ENCODE measurements at regions not wholly inside any gene's neighbourhood (a gene's known extent, or its start where the extent isn't known, plus 50 kb on each side); places are given as distances from the start of the nearest gene placed in this dataset.
"Not testable (repeated sequence)": the region's sequence is repeated elsewhere in the genome, so short reads cannot be mapped to it uniquely, and the experiment has no call there.

GRCh38 chr13:56501750-56502149, 639.0 kb upstream of the PRR20A start:
- no peak for DNase-seq (ENCODE audit: low read depth)

- no peak for DNase-seq (ENCODE audit: low read depth)
These were observed 629.9 kb upstream of the PRR20A start for GRCh38 chr13:56510836-56511235.

GRCh38 chr13:56512336-56512735, 628.4 kb upstream of the PRR20A start:
- not testable (repeated sequence) for DNase-seq (ENCODE audit: low read depth)

GRCh38 chr13:56515441-56515840, 625.3 kb upstream of the PRR20A start:
- DNase-seq (ENCODE audit: low read depth) = no peak

- DNase-seq (ENCODE audit: low read depth) = no peak
These were observed 612.5 kb upstream of the PRR20A start for GRCh38 chr13:56528040-56528790.

DNA sequence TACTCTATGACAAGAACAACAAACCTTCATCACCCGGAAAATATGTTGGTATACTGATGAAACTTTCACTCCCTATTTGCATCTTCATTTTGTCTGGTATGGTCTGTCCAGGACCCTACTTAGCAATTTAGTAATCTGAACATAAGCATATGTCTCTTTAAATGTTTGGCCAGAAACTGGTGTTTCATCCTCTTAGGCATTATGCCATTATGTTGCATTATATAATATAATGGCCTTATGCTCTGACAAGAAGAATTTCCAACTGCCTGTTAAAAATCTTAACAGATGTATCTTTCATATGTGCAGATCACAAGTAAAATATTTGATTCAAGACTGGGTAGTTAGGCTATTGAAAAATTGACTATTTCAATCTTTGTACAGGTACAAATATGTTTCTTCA, 610.6 kb upstream of the PRR20A start:
- no peak for DNase-seq (ENCODE audit: low read depth)

- DNase-seq (ENCODE audit: low read depth) = not testable (repeated sequence)
These were observed 592.8 kb upstream of the PRR20A start for GRCh38 chr13:56547921-56548320.

GRCh38 chr13:56558698-56559320, 581.9 kb upstream of the PRR20A start:
- DNase-seq (ENCODE audit: low read depth) = no peak

DNA sequence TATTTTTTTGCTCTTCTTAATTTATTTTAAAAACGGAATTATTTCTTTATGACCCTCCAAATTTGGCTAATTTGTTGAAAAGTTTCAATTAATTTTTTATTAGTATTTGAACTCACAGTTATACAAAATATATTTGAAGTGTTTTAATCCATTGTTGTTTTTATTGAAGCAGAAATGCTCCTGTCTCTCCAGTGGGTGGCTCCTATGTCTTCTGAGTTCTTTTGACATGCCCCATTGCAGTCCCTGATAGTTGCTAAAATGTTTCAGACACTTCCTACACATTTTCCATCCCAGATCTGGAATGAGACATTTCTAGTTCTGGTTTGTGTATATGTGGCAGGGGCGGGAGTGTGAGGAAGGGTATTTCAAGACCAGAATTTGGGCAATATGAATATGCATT, 579.4 kb upstream of the PRR20A start:
- no peak for DNase-seq (ENCODE audit: low read depth)

GRCh38 chr13:56563663-56564062, 577.1 kb upstream of the PRR20A start:
- no peak for DNase-seq (ENCODE audit: low read depth)

DNA sequence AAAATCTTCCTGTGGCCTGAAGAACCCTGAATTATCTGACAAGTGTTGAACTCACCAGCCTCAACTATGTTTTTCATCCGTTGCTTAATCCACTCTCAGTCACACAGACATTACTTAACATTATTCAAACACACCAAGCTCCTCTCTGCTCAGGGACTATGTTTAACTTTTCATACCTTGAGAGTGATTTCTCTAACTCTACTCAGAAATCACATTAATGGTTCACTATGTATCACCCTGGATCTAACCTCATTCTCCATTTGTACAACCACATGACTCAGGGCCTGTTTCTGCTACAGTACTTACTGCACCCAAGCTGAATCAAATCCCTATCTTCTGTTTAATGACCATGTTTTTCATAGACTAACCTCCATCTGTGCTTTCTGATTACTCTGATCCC, 553.7 kb upstream of the PRR20A start:
- DNase-seq (ENCODE audit: low read depth) = no peak

GRCh38 chr13:56615572-56615971, 525.1 kb upstream of the PRR20A start:
- no peak for DNase-seq (ENCODE audit: low read depth)

DNA sequence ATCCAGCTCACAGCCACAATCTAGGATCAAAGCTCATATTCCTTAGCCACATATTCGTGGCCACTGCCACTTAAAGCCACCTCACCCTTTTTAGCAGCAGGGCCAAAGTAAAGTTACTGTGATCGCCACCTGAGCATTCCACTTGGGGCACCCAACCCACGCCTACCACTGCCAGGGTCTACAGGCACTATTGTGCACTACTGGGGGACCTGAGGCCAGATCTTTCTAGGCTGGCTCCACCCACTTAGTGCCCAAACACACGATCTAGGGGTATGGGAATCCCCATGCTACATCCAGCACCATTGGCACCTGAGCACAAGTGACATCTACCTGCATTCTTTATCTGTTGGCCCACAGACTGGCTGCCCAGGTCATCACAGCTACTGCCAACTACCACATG, 517.9 kb upstream of the PRR20A start:
- DNase-seq (ENCODE audit: low read depth) = no peak

GRCh38 chr13:56628886-56629285, 511.8 kb upstream of the PRR20A start:
- DNase-seq (ENCODE audit: low read depth) = not testable (repeated sequence)

GRCh38 chr13:56631060-56631459, 509.7 kb upstream of the PRR20A start:
- DNase-seq (ENCODE audit: low read depth) = not testable (repeated sequence)

DNA sequence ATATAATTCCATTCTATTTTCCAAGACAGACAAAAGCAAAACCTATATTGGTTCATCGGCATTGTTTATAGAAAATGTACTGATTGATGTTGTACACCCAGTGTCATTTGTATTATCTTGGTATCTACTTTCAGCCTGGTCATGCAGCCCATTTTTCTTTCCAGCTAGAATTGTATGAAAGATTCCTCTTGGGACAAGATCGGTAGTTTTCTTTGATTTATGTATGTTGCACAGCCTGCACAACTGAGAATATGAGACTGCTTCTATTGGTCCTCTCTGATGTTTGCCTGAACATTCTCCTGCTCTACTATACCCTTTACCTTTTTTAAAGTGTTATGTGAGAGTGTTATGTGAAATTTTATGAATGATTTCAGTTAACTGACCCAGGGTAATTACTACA, 487.7 kb upstream of the PRR20A start:
- no peak for DNase-seq (ENCODE audit: low read depth)

DNA sequence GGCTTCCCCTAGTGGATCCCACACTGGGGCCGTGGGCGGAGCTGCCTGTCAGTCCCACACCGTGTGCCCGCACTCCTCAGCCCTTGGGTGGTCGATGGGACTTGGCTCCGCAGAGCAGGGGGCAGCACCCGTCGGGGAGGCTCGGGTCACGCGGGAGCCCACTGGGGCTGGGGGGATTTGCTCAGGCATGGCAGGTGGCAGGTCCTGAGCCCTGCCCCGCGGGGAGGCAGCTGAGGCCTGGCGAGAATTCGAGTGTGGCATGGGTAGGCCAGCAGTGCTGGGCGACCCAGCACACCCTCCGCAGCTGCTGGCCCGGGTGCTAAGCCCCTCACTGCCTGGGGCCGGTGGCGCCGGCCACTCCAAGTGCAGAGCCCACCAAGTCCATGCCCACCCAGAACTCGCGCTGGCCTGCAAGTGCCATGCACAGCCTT, 481.7 kb upstream of the PRR20A start:
- peak; percentile 0 for DNase-seq (ENCODE audit: low read depth)

GRCh38 chr13:56670563-56670962, 470.2 kb upstream of the PRR20A start:
- no peak for DNase-seq (ENCODE audit: low read depth)

GRCh38 chr13:56681404-56681803, 459.3 kb upstream of the PRR20A start:
- DNase-seq (ENCODE audit: low read depth) = no peak

DNA sequence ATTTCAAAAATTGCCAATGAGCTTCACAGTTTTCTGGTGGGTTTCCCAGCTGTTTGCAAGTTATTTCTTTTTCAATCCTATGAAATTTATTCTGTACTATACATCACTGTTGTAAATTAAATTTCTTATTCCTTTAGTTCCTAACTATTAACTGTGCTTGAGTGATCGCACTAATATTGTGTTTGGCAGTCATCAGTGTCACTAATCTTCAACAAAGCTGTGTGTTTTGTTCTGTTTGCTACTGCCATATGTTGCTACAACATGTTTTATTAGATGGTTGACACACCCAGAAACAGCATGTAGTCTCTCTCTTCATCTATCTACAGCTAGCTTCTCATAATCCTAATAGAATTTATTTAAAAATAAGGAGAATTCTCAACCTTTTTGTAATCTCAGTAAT, 453.6 kb upstream of the PRR20A start:
- DNase-seq (ENCODE audit: low read depth) = no peak

DNA sequence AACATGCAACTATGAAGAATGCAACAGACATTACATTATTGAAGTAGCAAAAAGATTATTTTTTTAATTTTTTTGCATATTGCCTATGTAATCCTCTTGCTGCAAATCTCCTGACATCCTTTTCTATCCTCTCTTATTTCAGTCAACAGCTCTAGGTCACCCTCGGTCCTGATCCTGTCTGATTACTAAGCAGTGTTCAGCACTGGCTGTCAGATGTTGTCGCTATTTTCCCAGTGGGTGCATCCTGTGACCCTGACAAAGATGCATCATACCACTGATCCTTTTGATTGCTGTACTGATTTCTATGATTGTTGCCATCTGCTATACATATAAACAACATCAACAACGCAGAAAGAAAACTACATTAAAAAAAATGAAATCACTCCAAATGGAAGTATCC, 443.7 kb upstream of the PRR20A start:
- no peak for DNase-seq (ENCODE audit: low read depth)

DNA sequence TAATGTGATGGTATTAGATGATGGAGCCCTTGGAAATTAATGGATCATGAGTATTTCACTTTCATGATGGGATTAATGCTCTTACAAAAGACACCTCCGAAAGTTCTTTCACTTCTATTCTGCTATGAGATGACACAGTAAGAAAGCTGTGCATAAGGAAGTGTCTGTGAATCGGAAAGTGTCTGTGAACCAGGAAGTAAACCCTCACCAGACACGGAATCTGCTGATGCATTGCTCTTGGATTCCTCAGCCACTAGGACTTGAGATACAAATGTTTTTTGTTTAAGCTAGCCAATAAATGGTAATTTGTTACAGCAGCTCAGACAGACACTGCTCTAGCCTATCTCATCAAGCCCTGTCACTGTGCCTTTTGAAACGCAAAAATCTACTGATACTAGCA, 440.4 kb upstream of the PRR20A start:
- no peak for DNase-seq (ENCODE audit: low read depth)

GRCh38 chr13:56706485-56706884, 434.2 kb upstream of the PRR20A start:
- no peak for DNase-seq (ENCODE audit: low read depth)

DNA sequence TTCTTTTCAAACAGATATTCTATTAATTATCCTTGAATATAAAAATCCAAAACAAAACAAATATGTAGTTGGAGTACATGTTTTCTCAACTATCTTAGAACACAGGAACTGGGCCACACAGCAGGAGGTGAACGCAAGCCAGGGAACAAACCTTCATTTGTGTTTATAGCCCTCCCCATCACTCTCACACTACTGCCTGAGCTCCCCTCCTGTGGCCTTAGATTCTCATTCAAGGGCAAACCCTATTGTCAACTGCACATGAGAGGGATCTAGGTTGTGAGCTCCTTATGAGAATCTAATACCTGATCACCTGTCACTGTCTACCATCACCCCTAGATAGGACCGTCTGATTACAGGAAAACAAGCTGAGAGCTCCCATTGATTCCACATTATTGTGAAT, 427.1 kb upstream of the PRR20A start:
- DNase-seq (ENCODE audit: low read depth) = no peak

Measured in activated gamma-delta T cell treated with anti-CD3 and anti-CD28 coated beads, Interleukin-2, amount 50 U/mL, for 16 hours (primary cell).